ENCODE measurements at regions not wholly inside any gene's neighbourhood (a gene's known extent, or its start where the extent isn't known, plus 50 kb on each side); places are given as distances from the start of the nearest gene placed in this dataset.

GRCh38 chr9:2966565-2967300, 122.8 kb upstream of the PUM3 start:
- H3K27me3 ChIP-seq (ENCODE audit: control insufficient read depth, insufficient read depth, low read length), result no peaks in the 10 kb centered on the region
- no peaks in the 10 kb centered on the region for H3K4me1 ChIP-seq (ENCODE audit: control insufficient read depth, extremely low read depth, insufficient read depth, low read length)
- H3K36me3 ChIP-seq (ENCODE audit: control insufficient read depth, insufficient read depth, low read length), result no peaks in the 10 kb centered on the region
- no peak overlapping the region for H3K9ac ChIP-seq (ENCODE audit: insufficient read depth, low read length)
- no peak overlapping the region for H3K4me3 ChIP-seq (replicated peaks in 1 of 4; ENCODE audit: control extremely low read depth in 1 of 4, insufficient read depth in 1 of 4, low read depth in 3 of 4, low read length in 4 of 4)
- no peaks in the 10 kb centered on the region for H3K9me3 ChIP-seq (ENCODE audit: control insufficient read depth, insufficient read depth, low read depth, low read length)
- H3K4me2 ChIP-seq (ENCODE audit: extremely low read depth, insufficient read depth, low read length), result no peak overlapping the region
- no peaks in the 10 kb centered on the region for H3K79me2 ChIP-seq (ENCODE audit: control insufficient read depth, insufficient read depth, low read length)
- TF ChIP-seq EZH2 (IDR thresholded peaks at IDR 0.05; ENCODE audit: low read length, missing control alignments), result no peak
- TF ChIP-seq, protein P1, sequence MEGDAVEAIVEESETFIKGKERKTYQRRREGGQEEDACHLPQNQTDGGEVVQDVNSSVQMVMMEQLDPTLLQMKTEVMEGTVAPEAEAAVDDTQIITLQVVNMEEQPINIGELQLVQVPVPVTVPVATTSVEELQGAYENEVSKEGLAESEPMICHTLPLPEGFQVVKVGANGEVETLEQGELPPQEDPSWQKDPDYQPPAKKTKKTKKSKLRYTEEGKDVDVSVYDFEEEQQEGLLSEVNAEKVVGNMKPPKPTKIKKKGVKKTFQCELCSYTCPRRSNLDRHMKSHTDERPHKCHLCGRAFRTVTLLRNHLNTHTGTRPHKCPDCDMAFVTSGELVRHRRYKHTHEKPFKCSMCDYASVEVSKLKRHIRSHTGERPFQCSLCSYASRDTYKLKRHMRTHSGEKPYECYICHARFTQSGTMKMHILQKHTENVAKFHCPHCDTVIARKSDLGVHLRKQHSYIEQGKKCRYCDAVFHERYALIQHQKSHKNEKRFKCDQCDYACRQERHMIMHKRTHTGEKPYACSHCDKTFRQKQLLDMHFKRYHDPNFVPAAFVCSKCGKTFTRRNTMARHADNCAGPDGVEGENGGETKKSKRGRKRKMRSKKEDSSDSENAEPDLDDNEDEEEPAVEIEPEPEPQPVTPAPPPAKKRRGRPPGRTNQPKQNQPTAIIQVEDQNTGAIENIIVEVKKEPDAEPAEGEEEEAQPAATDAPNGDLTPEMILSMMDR (conservative IDR thresholded peaks at IDR 0.05 in 1 of 2, IDR thresholded peaks at IDR 0.05 in 1 of 2; ENCODE audit: low read depth in 1 of 2, low read length in 2 of 2), result no peak
- H2AFZ ChIP-seq (ENCODE audit: low read length), result no peak overlapping the region
- no peaks in the 10 kb centered on the region for H4K20me1 ChIP-seq (ENCODE audit: control insufficient read depth, extremely low read depth, insufficient read depth, low read length)
- H3K27ac ChIP-seq (ENCODE audit: insufficient read depth, low read length), result no peak overlapping the region
- DNase-seq (ENCODE audit: low read depth in 2 of 2), result no peak

DNA sequence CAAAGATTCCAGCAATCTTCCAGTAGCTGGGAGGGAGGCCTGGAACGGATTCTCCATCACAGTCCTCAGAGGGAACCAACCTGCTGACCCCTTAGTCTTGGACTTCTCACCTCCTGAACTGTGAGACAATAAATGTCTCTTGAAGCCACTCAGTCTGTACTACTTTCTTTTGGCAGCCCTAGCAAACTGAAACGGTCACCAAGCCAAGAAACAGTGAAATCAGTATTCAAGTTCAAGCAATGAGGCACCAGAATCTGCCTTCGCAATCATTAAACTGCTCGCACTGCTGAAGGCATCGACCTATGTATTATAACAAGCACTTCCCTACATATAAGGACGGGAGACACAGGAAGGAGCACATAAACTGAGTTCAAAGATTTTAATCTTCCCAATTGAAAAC, 120.6 kb upstream of the PUM3 start:
- Histone ChIP-seq H3K9me3 (ENCODE audit: control insufficient read depth, insufficient read depth, low read depth, low read length) (no peaks in the 10 kb centered on the region), H4K20me1 (ENCODE audit: control insufficient read depth, extremely low read depth, insufficient read depth, low read length) (no peaks in the 10 kb centered on the region), H3K4me1 (ENCODE audit: control insufficient read depth, extremely low read depth, insufficient read depth, low read length) (no peaks in the 10 kb centered on the region), H2AFZ (ENCODE audit: low read length) (no peak overlapping the region), H3K9ac (ENCODE audit: insufficient read depth, low read length) (no peak overlapping the region), H3K4me3 (replicated peaks in 1 of 4; ENCODE audit: control extremely low read depth in 1 of 4, insufficient read depth in 1 of 4, low read depth in 3 of 4, low read length in 4 of 4) (no peak overlapping the region), H3K4me2 (ENCODE audit: extremely low read depth, insufficient read depth, low read length) (no peak overlapping the region), H3K36me3 (ENCODE audit: control insufficient read depth, insufficient read depth, low read length) (no peaks in the 10 kb centered on the region), H3K27ac (ENCODE audit: insufficient read depth, low read length) (no peak overlapping the region), H3K79me2 (ENCODE audit: control insufficient read depth, insufficient read depth, low read length) (no peaks in the 10 kb centered on the region), H3K27me3 (ENCODE audit: control insufficient read depth, insufficient read depth, low read length) (no peaks in the 10 kb centered on the region)
- no peak for DNase-seq (ENCODE audit: low read depth in 2 of 2)
- TF ChIP-seq EZH2 (IDR thresholded peaks at IDR 0.05; ENCODE audit: low read length, missing control alignments), result no peak
- TF ChIP-seq, protein P1 (conservative IDR thresholded peaks at IDR 0.05 in 1 of 2, IDR thresholded peaks at IDR 0.05 in 1 of 2; ENCODE audit: low read depth in 1 of 2, low read length in 2 of 2), result no peak

DNA sequence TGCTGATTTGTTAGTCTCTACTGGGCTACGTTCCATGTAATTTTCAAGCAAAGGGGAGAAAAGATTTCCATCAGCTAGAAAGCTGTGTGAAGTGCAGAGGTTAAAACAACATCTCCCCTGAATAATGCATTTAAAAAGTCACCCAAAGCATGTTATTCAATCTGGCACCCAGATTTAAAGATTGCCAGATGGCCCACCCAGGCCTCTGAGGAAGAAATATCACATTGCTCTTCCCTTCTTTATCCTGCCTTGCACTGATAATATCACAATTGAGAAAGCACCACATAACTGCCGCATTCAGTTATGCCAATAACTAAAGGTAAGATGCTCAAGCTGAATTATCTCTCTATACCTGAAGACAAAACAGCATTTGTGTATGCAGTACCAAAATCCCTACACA, 119.4 kb upstream of the PUM3 start:
- H3K4me2 ChIP-seq (ENCODE audit: extremely low read depth, insufficient read depth, low read length), result no peak overlapping the region
- H4K20me1 ChIP-seq (ENCODE audit: control insufficient read depth, extremely low read depth, insufficient read depth, low read length), result no peaks in the 10 kb centered on the region
- no peaks in the 10 kb centered on the region for H3K27me3 ChIP-seq (ENCODE audit: control insufficient read depth, insufficient read depth, low read length)
- no peak overlapping the region for H3K9ac ChIP-seq (ENCODE audit: insufficient read depth, low read length)
- H3K79me2 ChIP-seq (ENCODE audit: control insufficient read depth, insufficient read depth, low read length), result no peaks in the 10 kb centered on the region
- no peak overlapping the region for H3K27ac ChIP-seq (ENCODE audit: insufficient read depth, low read length)
- DNase-seq (ENCODE audit: low read depth in 2 of 2), result no peak
- H3K4me1 ChIP-seq (ENCODE audit: control insufficient read depth, extremely low read depth, insufficient read depth, low read length), result no peaks in the 10 kb centered on the region
- no peaks in the 10 kb centered on the region for H3K36me3 ChIP-seq (ENCODE audit: control insufficient read depth, insufficient read depth, low read length)
- H2AFZ ChIP-seq (ENCODE audit: low read length), result no peak overlapping the region
- H3K4me3 ChIP-seq (replicated peaks in 1 of 4; ENCODE audit: control extremely low read depth in 1 of 4, insufficient read depth in 1 of 4, low read depth in 3 of 4, low read length in 4 of 4), result no peak overlapping the region
- TF ChIP-seq, protein P1 (conservative IDR thresholded peaks at IDR 0.05 in 1 of 2, IDR thresholded peaks at IDR 0.05 in 1 of 2; ENCODE audit: low read depth in 1 of 2, low read length in 2 of 2), result no peak
- TF ChIP-seq EZH2 (IDR thresholded peaks at IDR 0.05; ENCODE audit: low read length, missing control alignments), result no peak
- H3K9me3 ChIP-seq (ENCODE audit: control insufficient read depth, insufficient read depth, low read depth, low read length), result no peaks in the 10 kb centered on the region
